Stimulated activated CD4-positive, alpha-beta T cell treated with anti-CD3 and anti-CD28 coated beads, Interleukin-2, amount 100 ng/mL, for 48 hours (primary cell): ENCODE measurements at regions not wholly inside any gene's neighbourhood (a gene's known extent, or its start where the extent isn't known, plus 50 kb on each side); places are given as distances from the start of the nearest gene placed in this dataset.
"Not testable (repeated sequence)": the region's sequence is repeated elsewhere in the genome, so short reads cannot be mapped to it uniquely, and the experiment has no call there.

Source experiments
- DNase-seq, 2 donors: peaks; one replicate each; pipeline ENCODE4 v3.0.0-alpha.2; 2020

DNA sequence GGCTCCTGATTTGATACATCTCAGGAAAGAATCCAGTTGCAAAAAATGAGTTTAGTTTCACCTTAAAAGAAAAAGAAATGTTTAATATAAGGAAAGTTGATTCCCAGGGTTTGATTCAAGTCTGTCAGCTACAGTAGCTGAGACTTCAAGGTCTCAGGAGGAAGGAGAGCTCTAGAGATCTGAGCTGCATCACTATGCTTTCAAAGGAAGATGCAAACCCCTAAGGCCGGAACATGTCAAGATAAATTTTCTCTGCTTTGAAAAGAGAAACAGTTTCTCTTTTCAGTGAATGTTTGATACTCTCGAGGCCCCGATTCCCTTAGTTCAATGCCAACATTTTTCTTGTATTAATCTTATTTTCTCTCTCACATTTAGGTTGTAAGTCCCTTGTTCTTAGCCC is 128.6 kb downstream of the RGPD3 start:
- no peak for DNase-seq

- DNase-seq: no peak
These were observed 129.1 kb downstream of the RGPD3 start for GRCh38 chr2:106339132-106339531.

DNA sequence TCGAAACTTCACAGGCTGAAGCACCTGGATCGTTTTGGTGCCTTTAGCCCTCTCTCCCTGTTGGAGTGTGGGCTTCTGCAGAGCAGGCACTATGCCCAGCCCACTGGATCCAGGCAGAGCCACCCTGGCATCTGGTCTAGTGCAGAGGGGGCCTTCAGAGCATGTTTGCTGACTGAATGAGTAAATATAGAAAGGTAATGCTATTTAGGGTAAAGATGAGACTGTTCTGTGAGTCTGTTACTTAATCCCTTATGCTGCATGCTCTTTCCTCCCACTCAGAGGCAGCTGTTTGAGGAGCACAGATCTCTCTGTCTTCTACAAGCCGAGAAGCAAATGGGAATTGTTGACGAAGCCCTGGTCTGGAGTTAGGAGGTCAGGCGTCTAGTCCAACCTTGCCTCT is 130.2 kb downstream of the RGPD3 start:
- no peak for DNase-seq

GRCh38 chr2:106336737-106337136 is 131.5 kb downstream of the RGPD3 start:
- no peak for DNase-seq

DNA sequence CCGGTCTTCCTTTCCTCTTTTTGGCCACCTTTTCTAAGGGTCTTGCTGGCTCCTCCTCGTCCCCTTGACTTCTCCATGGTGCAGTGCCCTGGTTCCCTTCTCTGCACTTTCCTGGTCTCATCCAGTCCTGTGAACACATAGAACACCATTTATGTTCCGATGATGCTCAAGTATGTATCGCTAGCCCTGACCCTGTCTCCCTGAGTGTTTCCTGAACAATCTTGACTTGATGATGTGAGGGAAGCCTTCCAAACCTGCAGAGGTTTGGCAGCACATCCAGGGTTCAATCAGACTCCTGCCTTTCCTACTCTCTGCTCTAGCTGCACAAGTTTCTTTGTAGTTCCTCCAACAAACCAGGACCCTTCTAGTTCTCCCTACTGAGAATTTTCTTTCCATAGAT is 132.1 kb downstream of the RGPD3 start:
- no peak for DNase-seq

GRCh38 chr2:106334802-106335201 is 133.4 kb downstream of the RGPD3 start:
- no peak for DNase-seq

DNA sequence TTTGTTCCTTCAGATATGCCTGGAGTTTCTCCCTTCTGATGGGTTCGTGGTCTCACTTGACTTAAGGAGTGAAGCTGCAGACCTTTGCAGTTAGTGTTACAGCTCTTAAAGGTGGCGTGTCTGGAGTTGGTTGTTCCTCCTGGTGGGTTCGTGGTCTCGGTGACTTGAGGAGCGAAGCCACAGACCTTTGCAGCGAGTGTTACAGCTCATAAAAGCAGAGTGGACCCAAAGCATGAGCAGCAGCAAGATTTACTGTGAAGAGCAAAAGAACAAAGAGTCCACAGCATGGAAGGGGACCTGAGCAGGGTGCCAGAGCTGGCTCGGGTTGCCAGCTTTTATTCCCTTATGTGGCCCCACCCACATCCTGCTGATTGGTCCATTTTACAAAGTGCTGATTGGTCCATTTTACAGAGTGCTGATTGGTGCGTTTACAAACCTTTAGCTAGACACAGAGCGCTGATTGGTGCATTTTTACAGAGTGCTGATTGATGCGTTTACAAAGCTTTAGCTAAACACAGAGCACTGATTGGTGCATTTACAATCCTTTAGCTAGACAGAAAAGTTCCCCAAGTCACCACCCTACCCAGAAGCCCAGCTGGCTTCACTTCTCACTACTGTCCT is 134.8 kb downstream of the RGPD3 start:
- DNase-seq: not testable (repeated sequence)

GRCh38 chr2:106332054-106332453 is 136.2 kb downstream of the RGPD3 start:
- DNase-seq: no peak

DNA sequence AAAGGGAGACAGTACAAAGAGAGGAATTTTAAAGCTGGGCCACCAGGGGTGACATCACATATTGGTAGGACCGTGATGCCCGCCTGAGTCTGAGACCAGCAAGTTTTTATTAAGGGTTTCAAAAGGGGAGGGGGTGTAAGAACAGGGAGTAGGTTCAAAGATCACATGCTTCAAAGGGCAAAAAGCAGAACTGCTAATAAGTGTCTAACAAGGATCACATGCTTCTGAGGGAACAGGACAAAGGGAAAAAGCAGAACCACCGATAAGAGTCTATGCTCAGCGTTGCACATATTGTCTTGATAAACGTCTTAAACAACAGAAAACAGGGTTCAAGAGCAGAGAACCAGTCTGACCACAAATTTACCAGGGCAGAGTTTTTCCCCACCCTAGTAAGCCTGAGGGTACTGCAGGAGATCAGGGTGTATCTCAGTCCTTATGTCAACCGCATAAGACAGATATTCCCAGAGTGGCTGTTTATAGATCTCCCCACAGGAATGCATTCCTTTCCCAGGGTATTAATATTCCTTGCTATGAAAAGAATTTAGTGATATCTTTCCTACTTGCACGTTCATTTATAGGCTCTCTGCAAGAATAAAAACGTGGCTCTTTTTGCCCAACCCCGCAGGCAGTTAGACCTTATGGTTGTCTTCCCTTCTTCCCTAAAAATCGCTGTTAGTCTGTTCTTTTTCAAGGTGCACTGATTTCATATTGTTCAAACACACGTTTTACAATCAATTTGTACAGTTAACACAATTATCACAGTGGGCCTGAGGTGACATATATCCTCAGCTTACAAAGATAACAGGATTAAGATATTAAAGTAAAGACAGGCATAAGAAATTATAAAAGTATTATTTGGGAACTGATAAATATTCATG is 136.5 kb upstream of the UXS1 start:
- DNase-seq: not testable (repeated sequence)

- no peak for DNase-seq
These were observed 129.4 kb upstream of the UXS1 start for GRCh38 chr2:106323337-106324013.

DNA sequence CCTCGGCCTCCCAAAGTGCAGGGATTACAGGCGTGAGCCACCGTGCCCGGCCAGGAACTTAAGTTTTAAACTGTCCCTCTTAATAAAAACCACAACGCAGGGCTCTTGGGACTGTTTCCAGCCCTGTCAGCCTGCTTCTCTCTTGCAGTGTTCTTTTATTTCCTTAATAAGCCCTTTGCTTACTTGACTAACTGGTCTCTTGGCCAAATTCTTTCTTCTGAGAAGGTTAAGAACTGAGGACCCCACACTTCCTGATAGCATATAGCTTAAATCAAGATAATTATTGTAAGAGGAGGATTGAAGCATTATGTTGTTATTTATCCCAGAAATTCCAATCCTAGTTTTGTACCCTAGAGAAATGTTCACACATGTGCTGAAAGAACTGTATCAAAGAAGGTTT is 128.2 kb upstream of the UXS1 start:
- no peak for DNase-seq

- DNase-seq: not testable (repeated sequence)
These were observed 126.3 kb upstream of the UXS1 start for GRCh38 chr2:106320439-106320838.

GRCh38 chr2:106316915-106317314 is 122.8 kb upstream of the UXS1 start:
- DNase-seq: no peak

DNA sequence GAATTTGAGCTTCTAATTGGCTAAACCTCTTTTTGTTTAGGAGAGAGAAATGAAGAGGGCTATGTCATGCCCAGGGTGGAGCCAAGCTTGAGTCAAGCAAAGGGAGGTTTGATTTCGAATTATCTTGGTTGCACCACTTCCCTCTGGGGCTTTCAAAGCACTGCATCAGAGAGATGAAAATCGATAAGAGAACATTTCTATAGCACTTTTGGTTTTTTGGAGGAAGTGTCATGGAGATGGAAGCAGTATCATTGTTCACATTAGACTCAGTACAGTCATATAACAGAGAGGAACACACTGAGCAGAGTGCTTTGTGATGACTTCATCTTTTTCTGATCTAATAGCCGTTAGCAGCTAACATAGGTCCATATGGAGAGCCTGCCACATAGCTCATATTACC is 120.3 kb upstream of the UXS1 start:
- no peak for DNase-seq

DNA sequence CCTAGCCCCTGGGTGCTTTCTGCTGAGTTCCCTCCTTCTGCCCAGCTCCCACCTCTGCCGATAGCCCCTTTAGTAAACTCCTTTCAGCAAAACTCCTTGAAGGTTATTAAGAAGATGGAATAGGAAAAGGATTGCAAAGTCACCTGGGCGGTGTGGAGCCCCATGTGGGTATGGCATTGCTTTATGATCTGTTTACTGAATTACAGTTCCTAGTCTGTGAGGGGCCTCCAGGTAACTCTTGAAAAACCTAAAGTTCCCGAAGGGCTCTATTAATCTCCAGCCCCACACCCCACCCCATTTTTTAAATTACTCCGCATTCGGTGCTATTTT is 116.9 kb upstream of the UXS1 start:
- DNase-seq: no peak

- DNase-seq: no peak
These were observed 113.8 kb upstream of the UXS1 start for GRCh38 chr2:106307860-106308259.

DNA sequence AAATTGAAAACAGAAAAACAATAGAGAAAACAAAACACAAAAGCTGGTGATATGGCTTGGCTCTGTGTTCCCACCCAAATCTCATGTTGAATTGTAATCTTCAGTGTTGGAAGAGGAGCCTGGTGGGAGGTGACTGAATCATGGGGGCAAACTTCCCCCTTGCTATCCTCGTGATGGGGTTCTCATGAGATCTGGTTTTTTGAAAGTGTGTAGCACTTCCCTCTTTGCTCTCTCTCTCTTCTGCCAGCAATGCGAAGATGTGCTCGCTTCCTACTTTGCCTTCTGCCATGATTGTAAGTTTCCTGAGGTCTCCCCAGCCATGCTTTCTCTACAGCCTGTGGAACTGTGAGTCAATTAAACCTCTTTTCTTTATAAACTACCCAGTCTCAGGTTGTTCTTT is 112.3 kb upstream of the UXS1 start:
- DNase-seq: no peak

DNA sequence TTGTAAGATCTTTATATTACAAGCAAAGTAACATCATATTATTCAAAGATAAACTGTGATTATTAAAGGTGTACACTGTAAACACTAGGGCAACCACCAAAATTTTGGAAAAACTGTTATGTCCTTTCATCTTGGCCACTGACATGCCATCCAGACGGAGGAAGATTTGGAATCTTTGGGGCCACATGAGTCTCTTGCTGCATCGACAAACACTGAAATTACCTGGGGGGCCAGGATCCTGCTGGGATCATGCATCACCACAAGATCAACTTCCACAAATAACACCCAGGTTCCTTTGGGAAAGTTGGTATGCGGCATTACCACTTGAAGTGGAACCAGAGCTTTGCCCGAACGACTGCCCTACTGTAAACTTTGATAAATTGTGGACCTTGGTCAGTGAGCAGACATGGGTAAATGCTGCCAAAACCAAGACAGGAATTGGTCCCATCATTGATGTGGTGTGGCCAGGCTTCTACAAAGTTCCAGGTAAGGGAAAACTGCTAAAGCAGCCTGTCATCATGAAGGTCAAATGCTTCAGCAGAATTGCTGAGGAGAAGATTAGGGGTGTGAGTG is 110.6 kb upstream of the UXS1 start:
- no peak for DNase-seq

DNA sequence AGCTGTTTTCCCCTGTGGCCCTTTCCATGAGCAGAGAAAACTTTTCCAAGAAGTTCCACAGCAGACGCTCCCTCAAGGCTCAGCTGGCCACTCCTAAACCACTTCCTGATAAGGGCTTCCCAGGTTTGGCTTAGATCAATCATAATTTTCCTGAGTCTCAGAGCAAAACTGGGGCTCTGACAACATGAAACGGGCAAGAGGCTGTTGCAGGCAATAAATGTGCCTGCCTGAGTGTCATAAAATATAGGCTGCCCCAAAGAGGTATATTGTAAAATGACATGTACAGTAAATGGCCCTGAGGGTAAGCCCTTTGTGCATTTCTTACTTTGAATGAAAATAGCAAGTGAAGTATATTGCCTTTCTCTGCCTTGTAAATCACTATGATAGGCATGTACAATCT is 105.6 kb upstream of the UXS1 start:
- DNase-seq: no peak

GRCh38 chr2:106296182-106296815 is 102.2 kb upstream of the UXS1 start:
- no peak for DNase-seq

GRCh38 chr2:106294182-106294581 is 100.1 kb upstream of the UXS1 start:
- DNase-seq: no peak

DNA sequence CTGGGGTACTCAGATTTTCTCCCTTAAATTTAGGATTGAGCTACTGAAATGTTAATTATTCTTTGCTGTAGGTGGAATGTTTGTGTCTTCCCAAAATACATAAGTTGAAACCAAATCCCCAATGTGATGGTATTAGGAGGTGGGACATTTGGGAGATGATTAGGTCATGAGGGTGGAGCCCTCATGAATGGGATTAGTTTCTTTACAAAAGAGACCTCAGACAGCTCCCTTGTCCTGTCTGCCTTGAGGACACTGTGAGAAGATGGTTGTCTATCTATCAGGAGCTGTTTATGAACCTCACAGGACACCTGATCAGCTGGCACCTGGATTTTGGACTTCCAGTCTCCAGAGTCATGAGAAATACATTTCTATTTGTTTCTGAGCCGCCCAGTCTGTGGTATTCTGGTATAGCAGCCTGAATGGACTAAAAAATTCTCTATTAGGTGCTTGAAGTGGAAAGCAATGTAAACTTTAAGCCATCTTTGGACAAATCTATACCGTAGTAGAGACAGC is 99.2 kb upstream of the UXS1 start:
- no peak for DNase-seq

GRCh38 chr2:106292627-106293026 is 98.5 kb upstream of the UXS1 start:
- DNase-seq: no peak
